PFSK-1 (cell line): ENCODE measurements at regions not wholly inside any gene's neighbourhood (a gene's known extent, or its start where the extent isn't known, plus 50 kb on each side); places are given as distances from the start of the nearest gene placed in this dataset.

Source experiments
- POLR2AphosphoS5 ChIP-seq: IDR thresholded peaks from 2 replicates; pipeline ENCODE4 v1.6.1; 2012; ENCODE audit warnings: low read depth, mild to moderate bottlenecking, control low read depth, low read length, moderate library complexity
- TAF1 ChIP-seq: IDR thresholded peaks from 2 replicates; pipeline ENCODE4 v1.6.1; 2012; ENCODE audit warnings: low read length, control low read depth, borderline replicate concordance; ENCODE audit not compliant: insufficient read depth
- TF ChIP-seq, protein P1 (sequence below), 2 experiments: IDR thresholded peaks; 2 replicates each; pipeline versions ENCODE4 v1.6.1 to v1.8.0; 2011 to 2012; ENCODE audit warnings: low read depth in 2 of 2, low read length in 2 of 2, control low read depth in 1 of 2, inconsistent platforms in 1 of 2, mild to moderate bottlenecking in 1 of 2, moderate library complexity in 1 of 2; ENCODE audit not compliant: insufficient read depth in 1 of 2

DNA sequence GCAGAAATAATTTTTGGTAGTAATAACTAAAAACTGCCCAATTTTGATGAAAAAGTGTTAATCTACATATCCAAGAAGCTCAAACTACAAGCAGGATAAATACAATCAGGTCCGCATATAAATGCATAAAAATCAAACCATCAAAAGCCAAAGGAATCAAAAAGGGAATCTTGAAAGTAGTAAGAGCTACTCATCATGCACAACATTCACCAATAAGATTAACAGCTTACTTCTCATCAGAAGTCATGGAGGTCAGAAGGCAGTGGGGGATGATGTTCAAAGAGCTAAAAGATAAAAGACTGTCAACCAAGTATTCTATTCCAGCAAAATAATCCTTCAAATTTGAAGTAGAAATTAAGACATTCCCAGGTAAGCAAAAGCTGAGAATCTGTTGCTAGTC is 76.4 kb downstream of the CRPPA start:
- TF ChIP-seq POLR2AphosphoS5 (no peak), TAF1 (no peak)
- TF ChIP-seq, protein P1, sequence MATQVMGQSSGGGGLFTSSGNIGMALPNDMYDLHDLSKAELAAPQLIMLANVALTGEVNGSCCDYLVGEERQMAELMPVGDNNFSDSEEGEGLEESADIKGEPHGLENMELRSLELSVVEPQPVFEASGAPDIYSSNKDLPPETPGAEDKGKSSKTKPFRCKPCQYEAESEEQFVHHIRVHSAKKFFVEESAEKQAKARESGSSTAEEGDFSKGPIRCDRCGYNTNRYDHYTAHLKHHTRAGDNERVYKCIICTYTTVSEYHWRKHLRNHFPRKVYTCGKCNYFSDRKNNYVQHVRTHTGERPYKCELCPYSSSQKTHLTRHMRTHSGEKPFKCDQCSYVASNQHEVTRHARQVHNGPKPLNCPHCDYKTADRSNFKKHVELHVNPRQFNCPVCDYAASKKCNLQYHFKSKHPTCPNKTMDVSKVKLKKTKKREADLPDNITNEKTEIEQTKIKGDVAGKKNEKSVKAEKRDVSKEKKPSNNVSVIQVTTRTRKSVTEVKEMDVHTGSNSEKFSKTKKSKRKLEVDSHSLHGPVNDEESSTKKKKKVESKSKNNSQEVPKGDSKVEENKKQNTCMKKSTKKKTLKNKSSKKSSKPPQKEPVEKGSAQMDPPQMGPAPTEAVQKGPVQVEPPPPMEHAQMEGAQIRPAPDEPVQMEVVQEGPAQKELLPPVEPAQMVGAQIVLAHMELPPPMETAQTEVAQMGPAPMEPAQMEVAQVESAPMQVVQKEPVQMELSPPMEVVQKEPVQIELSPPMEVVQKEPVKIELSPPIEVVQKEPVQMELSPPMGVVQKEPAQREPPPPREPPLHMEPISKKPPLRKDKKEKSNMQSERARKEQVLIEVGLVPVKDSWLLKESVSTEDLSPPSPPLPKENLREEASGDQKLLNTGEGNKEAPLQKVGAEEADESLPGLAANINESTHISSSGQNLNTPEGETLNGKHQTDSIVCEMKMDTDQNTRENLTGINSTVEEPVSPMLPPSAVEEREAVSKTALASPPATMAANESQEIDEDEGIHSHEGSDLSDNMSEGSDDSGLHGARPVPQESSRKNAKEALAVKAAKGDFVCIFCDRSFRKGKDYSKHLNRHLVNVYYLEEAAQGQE (IDR thresholded peaks at IDR 0.05; ENCODE audit: insufficient read depth in 1 of 2, low read depth in 2 of 2, low read length in 2 of 2), result no peak
